22Rv1 (cell line): ENCODE measurements at regions not wholly inside any gene's neighbourhood (a gene's known extent, or its start where the extent isn't known, plus 50 kb on each side); places are given as distances from the start of the nearest gene placed in this dataset.

Experiments used
- CTCF ChIP-seq: fragments of 450-650 bp; IDR thresholded peaks from 2 replicates; pipeline ENCODE4 v1.5.1; 2017; ENCODE audit warnings: mild to moderate bottlenecking
- ZFX ChIP-seq: fragments of 450-650 bp; IDR thresholded peaks from 2 replicates; pipeline ENCODE4 v1.6.1; 2017; ENCODE audit warnings: antibody characterized with exemption, borderline replicate concordance

GRCh38 chr6:164721460-164721859 is 587.9 kb downstream of the C6orf118 start:
- no peak for TF ChIP-seq CTCF
- TF ChIP-seq ZFX: no peak
